ENCODE measurements at regions not wholly inside any gene's neighbourhood (a gene's known extent, or its start where the extent isn't known, plus 50 kb on each side); places are given as distances from the start of the nearest gene placed in this dataset.
"Not testable (repeated sequence)": the region's sequence is repeated elsewhere in the genome, so short reads cannot be mapped to it uniquely, and the experiment has no call there.

DNA sequence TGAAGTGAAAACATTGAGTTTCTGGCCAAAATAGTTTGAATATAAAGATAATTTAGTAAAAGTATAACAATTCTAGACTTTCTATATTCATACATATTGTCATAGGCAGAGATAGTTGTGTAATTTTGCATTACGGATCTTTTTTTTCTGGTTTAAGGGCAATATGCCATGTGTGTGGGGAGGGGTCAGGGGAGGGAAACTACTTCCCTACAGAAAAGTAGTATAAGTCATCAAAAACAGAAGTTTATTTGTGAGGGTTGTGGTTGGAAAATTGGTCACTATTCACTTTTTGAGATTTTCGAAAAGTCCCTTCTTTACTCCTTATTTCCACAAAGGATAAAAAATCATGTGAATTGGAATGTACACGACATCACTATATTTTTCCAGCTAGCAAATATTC lies 288.2 kb upstream of the PREP start:
- DNase-seq, result no peak

DNA sequence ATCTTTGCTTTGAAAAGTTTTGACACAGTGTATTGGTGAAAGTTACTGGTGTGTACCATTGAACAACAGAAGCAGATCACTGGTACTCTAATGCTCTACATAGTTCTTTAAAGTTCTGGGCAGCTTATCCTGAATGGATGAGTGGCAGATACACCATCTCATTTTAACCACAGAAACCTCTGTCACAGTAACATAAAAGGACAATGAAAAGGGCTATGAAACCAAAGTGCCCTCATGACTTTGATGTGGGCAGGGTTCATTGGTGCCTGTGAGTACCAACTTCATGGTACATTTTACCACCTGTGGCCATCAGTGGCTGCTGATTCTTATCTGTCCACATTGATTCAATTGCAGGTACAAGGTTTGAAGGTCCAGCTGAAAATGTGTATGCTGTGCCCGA lies 285.7 kb upstream of the PREP start:
- no peak for DNase-seq

DNA sequence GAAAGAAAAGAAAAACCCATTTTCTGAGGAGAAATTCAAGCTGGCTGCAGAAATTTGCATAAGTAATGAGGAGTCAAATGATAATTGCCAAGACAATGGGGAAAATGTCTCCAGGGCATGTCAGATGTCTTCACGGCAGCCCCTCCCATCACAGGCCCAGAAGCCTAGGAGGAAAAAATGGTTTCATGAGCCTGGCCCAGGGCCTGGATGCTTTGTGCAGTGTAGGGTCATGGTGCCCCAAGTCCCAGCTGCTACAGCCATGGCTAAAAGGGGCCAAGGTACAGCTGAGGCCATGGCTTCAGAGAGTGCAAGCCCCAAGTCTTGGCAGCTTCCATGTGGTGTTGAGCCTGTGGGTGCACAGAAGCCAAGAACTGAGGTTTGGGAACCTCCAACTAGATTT lies 283.9 kb upstream of the PREP start:
- DNase-seq, result not testable (repeated sequence)

DNA sequence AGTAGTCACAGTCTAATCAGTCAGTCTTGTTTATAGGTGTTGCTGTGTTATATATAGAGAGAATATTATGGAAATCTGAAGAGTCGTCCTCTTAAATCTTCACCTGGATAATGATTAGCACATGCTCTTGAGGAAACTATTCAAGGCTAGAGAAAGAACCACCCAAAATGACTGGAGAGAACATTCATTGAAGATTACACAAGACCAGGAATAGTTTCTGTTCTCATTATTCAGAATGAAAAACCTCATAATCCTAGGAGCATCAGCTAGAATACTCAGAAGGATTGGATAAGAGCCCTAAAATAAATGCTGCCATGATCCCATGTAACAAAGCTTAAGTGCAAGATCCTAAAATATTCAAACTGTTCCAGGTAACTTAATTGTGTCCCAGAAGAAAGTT lies 278.2 kb upstream of the PREP start:
- no peak for DNase-seq

DNA sequence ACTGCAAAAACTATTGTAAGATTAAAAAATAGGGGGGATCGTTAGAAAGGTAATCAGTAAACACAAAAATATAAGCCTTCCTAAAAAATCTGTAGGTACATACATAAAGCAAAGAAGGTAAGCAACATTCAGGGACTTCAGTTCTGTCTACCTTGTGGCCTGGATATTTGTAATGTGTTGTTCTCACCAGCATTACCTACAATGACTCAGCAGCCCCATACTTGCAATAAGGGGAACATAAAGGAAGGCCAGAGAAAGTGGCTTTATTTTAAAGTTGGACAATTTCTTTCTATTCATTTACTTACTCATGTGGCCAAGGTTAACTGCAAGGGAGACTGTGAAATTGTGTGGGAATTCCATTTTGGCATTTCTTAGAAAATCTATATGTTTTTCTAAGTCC lies 277.2 kb upstream of the PREP start:
- DNase-seq, result no peak

DNA sequence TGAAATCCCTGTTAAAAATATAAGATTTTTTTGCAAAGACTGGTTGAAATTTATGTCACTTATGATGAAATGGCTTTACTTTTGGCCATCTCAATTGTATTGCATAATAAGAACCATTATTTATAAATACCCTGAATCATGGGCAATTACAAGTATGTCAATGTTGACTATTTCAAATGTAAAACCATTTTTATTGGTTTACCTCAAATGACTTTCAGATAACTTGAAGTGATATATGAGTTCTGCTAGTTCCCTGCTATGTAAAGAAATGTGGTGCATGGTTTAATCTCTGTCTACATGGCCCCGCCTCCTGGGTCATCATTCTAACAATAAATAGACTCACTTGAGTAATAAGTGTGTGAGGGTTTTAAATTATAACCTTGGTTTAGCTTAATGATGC lies 275.6 kb upstream of the PREP start:
- no peak for DNase-seq

DNA sequence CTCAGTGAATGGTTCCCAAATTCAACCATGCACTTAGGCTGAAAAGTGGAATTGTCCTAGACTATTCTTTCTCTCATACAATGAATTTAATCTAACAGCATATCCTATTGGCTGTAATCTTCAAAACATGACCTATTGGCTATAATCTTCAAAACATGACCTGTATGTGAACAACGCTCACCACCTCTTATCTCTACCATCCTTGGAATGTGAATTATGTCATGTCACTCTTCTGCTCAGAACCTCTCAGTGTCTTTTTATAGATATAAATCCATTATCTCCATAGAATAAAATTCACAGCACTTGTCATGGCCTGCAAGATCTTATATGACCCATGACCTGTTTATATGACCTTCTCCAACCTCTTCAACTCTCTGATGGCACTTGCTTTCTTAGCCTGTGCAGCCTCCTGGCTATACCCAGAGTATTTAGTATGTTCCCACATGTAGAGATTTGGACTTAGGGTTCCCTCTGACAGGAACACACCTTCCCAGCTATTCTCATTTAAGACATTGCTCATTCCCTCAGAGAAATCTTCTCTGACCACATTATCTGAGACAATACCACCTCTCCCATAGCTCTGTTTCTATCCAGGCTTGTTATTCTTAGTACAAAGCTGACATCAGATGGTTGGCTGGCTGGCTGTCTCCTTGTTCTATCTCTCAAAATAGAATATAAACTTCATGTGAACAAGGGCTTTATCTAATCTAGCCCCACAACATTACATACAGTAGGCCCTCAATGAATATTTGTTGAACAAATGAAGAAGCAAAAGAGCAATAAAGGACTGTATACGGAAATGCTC lies 275.0 kb upstream of the PREP start:
- no peak for DNase-seq

DNA sequence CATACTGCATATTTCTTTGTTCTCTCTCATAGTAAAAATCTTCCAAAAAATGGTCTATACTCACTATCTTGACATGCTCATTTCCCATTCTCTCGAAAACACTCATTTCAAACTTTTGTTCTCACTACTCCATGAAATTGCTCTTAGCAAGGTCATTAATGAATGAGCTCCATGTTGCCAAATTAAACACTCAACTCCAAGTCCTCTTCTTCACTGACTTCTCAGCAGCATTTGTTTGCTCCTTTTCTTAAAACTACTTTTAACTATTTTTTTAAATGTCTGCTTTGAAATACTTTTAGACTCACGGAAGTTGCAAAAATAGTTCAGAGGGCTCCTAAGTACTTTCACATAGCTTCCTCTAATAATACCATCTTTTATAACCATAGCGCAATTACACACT lies 274.0 kb upstream of the PREP start:
- DNase-seq, result no peak

DNA sequence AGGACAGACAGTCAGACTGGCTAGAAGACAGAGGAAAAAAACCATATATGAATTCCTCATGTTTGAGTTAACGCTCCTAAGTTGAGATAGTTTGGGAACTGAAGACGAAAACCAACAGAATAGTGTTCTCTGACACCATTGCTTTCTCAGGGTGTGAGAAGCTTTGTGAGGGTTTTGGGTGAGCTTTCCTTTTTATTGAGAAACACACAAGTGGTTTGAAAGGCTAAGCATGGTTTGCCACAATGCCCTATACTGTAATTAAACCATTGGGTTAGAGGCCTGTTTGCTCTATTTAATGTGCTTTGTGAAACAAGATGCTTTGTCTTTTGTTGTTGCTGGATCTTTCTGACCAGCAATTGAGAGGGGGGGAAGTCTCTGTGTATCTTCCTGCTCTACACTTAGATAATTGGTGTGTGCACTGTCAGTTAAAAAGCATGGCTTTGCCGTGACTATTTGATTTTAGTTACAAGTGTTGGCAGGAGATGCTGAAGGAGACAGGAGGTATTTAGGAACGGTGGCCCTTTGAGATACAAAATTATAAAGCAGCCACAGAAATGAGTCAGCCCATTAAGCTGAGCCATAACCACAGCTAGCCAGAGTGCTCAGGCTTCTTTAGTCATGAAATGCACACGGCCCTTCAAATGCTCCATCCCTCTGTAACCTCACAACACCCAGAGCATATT lies 273.0 kb upstream of the PREP start:
- no peak for DNase-seq

DNA sequence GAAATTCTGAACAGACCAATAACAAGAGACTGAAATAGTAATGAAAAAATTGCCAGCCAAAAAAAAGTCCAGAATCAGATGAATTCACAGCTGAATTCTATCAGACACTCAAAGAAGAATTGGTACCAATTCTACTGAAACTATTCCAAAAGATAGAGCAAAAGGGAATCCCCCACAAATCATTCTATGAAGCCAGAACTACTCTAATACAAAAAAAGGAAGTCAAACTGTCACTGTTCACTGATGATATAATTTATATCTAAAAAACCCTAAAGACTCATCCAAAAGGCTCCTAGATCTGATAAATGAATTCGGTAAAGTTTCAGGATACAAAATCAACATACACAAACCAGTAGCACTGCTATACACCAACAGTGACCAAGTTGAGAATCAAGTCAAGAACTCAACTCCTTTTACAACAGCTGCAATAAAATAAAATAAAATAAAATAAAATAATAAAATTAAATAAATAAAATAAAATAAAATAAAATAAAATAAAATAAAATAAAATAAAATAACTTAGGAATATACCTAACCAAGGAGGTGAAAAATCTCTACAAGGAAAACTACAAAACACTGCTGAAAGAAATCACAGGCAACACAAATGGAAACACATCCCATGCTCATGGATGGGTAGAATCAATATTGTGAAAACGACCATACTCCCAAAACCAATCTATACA lies 270.1 kb upstream of the PREP start:
- DNase-seq, result not testable (repeated sequence)

DNA sequence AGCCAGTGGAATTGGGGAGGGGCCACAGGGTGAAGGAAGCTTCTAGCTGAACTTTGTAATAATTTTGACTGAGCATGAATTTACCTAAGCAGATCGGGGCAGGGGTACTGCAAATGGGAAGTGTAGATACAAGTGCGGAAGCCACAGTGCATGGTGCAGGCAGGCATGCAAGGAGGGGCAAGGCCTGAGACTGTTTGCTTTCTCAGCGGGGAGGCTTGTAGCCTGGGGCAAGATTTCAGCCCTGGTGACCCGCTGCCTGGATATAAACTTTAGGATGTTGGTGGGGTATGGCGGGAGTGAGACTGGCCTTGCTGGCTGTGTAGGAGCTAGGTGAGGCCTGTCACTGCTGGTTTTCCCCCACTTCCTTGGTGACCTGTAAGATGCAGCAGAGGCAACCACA lies 266.4 kb upstream of the PREP start:
- DNase-seq, result no peak

DNA sequence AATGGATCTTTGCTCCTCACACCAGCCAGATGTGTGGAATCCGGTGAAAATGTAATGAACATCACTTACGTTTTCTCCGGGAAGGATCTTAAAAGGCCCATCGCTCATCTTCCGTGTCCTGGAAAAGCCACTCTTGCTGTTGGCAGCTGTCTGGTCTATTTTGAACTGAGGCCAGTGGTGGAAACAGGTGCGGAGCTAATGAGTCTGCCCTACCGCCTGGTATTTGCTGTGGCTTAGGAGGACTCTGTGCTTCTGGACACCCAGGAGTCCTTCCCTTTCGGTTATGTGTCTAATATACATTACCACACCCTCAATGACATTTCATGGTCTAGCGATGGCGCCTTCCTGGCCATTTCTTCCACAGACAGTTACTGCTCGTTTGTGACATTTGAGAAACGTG lies 264.2 kb upstream of the PREP start:
- DNase-seq, result no peak

DNA sequence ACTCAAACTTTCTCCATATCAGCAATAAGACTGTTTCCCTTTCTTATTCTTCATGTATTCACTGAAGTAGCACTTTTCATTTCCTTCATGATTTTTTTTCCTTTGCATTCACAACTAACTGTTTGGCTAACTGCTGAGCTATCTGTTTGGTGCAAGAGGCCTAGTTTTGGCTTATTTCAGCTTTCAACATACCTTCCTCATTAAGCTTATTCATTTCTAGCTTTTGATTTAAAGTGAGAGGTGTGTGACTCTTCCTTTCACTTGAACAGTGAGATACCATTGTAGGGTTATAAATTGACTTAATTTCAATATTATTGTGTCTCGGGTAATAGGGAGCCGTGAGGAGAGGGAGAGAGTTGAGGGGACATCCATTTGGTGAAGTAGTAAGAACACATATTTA lies 262.0 kb upstream of the PREP start:
- DNase-seq, result no peak

DNA sequence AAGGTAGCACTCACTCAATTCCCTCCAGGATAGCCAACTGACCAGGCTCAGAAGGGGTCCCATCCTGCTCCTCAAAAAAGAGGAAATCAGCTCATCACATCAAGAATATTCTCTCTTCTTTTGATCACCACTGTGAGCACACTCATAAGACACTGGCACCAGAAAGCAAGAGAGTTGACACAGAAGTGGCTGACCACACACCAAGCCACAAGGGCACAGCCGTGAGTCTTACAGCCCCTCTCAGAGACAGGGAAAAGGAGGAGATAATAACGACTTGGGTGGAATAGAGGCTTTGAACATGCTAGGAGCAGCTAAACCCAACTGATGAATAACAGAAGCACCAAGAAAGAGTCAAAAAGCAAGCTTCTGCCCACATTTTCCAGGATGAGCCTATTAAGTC lies 249.1 kb upstream of the PREP start:
- DNase-seq, result no peak

DNA sequence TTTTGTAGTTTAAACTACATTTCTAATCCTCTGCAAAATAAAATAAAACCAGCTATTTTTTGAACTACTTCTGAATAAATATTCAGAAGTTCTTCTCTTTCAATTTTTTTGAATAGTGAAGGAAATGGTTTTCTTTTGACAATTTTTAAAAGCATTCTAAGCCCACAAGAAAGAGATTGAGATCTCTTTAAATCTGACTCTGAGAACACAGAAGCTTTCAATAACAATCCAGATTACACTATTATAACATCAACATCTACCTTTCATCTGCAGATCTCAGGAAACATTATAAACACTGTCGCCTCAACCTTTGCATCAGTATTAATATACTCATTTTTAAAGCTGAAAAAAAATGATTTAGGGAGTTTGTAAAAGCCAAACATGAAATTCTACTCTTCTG lies 247.5 kb upstream of the PREP start:
- peak in 2 of 6 experiments; percentile 4 to 25 for DNase-seq

DNA sequence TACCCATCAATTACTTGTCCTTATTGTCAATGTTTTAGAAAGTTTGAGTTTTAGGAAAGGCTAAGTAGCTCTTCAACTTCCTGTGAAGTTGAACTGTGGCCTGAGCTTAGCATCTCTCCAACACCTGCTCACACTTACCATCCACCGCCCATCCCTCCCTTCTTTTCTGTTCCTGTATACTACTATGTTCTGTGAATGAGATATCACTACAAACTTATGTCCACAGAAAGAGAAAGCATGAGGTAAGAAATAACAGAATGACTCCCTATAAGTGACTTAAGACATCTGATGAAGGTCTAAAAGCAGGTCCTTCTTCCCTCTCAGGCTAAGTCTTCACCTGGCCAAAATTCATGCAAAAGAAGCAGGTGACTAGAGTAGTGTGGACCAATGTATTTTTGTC lies 246.3 kb upstream of the PREP start:
- no peak for DNase-seq

DNA sequence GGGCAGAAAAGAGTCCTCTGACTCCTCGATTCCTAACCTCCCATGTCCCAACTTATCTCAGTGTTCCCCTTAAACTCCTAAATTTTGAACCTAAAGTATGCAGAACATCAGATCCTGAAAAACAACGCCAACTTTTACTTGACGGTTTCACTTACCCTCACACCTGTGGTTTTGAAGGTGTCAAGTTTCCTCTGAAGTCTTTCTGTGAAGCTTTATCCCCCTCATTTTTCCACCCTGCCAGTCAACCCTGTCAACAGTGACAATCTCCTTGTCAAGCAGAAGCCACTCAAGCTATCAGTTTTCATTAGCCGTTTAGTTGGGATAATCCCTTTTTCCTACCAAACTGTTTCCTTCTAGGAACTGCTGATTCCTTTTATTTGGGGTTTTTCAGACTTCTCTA lies 245.4 kb upstream of the PREP start:
- DNase-seq, result no peak

DNA sequence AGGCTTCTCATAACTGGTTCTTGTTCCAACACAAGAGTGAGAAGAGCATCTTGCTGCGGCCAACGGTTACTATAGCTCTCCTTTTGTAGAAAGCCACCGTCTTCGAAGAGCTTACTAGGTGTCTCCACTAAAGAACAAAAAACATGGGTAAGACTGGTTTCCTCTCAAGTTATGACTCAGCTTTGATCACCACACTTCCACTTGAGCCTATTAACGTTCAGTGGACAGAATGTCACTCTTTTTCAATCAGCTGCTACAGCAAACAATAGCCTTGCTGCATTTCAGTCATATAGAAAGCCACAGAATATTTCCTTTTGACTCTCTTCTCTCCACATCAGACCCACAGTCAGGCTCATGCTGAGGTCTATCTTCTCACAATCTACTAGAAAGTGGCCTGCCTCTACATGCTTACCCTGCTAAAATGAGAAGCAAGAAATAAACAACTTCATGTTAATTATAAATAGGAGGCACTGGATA lies 243.5 kb upstream of the PREP start:
- no peak for DNase-seq

DNA sequence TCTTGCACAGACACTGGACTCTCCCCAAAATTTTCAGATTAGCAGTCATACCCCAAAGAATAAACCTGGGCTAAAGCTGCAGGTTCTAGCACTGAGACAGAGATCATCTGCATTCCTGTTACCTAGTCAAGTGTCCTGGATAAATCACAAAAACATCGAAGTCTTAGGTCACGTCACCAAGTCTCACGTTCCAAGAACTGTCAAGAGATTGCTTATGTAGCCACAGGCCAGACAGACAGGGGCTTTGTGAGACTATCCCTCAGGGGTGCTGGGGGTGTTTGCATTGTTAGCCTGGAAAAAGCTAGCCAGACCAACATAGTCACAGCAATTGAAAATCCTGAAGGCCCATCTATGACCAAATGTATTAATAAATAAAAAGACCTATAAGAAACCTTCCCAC lies 243.1 kb upstream of the PREP start:
- no peak for DNase-seq

DNA sequence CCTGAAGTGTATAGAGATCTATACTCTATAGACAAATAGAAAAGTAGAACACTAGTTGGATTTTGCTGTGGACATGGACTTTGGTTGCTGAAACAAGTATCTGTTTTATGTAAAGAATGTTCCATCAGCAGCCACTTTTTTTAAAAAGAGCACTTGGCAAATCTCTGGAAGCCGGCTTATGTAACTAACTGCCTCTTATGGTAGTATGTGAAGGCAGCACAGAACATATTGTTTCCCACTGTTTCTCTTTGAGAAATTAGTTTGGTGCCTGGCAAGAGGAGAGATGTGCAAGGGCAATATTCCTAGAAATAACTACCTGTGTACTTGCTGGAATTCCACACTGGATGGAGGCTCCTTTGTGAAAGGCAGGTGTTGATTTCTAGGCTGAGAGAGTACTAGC lies 242.3 kb upstream of the PREP start:
- DNase-seq, result no peak

DNA sequence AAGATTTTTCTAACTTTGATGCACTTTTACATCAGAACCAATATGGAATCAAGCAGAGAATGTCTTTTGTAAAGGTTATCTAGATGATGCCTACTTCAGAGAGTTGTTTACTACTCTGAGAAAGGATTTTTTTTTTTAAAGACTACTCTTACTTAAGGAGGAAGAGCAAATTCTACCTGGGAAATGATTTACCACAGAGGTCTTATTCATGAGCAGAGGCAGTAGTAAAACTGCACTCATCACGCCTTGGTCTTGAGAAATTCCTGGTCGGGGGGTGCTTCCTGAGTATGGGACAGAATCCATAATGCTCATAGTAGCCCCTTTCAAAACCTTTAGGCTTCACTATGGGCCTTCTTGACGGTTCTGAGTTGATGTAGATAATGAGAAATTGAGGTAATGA lies 241.8 kb upstream of the PREP start:
- DNase-seq, result no peak

DNA sequence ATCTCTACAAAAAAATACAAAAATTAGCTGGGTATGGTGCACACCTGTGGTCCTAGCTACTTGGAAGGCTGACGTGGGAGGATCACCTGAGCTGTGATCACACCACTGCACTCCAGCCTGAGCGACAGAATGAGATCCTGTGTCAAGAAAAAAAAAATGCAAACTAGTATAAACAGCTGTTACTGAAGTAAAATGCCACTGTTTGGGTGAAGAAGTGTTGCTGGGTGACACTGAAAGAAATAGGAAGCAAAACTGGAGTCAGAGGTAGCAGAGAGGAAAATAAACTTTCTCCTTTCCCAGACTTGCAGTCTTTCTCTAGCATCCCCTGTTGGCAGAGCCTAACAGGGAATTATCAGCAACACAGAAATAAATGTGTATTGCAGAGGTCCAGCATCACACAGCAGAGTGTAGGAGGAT lies 241.2 kb upstream of the PREP start:
- DNase-seq, result no peak

DNA sequence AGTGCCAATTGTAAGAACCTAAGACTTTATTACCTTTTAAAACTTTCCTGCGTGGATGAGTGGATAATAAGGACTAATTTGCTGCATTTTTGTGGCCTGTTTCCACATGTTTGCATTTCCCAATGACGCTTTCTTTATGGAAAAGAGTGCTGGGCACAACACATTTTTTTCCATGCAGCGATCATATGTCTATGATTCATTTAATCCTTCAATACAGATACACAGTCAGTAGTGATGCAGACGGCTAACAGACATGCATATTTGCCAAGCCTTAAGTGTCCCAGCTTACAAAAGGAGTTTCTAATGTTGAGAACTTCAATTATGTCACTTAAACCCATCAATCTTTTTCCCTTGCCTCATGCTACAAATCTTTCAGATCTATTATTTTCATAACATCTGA lies 239.8 kb upstream of the PREP start:
- no peak for DNase-seq

DNA sequence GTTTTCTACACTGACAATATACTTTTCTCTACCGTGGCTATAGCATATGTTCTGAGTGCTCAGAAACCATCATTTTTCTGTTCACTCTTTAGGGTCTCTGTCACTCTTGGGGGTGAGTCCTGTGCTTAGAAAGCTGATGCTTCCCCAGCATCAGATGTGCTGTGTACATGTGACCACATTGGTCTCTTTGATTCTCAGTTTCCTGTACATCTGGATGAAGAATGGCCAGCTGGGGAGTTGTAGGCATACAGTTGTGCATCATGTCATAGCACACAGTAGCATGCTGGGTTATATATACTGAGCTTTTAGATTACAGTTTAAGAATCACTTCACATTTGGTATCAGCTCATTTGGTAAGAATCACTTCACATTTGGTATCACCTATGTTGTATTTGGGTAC lies 238.6 kb upstream of the PREP start:
- no peak for DNase-seq

Data from stimulated activated naive CD4-positive, alpha-beta T cell (primary cell).